ENCODE measurements at regions not wholly inside any gene's neighbourhood (a gene's known extent, or its start where the extent isn't known, plus 50 kb on each side); places are given as distances from the start of the nearest gene placed in this dataset.

- H3K4me3 ChIP-seq (ENCODE audit: low read length): no peak overlapping the region
- TF ChIP-seq, protein P1, sequence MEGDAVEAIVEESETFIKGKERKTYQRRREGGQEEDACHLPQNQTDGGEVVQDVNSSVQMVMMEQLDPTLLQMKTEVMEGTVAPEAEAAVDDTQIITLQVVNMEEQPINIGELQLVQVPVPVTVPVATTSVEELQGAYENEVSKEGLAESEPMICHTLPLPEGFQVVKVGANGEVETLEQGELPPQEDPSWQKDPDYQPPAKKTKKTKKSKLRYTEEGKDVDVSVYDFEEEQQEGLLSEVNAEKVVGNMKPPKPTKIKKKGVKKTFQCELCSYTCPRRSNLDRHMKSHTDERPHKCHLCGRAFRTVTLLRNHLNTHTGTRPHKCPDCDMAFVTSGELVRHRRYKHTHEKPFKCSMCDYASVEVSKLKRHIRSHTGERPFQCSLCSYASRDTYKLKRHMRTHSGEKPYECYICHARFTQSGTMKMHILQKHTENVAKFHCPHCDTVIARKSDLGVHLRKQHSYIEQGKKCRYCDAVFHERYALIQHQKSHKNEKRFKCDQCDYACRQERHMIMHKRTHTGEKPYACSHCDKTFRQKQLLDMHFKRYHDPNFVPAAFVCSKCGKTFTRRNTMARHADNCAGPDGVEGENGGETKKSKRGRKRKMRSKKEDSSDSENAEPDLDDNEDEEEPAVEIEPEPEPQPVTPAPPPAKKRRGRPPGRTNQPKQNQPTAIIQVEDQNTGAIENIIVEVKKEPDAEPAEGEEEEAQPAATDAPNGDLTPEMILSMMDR (IDR thresholded peaks at IDR 0.05; ENCODE audit: insufficient read depth, low read depth, low read length, missing control alignments): no peak
- DNase-seq (ENCODE audit: low read depth): no peak
These were observed 230.3 kb upstream of the ECI2 start for GRCh38 chr6:4365686-4366085.

DNA sequence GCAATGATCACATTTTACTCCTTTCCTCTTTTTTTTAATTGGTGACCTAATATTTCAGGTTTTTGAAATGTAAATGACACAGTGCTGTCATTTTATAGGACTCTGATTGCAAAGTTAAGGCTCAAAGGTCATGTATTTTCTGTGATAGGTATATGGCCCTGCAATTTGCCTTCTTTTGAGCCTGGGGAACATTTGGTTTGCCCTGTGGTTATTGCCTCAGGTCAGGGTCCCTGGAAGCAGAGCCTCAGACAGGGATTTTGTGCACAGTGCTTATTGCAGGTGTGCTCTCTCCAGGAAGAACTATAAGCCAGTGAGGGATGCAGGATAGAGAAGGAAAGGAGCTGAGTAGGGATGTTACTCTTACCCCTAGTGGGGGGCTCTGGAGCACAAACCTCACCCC lies 229.3 kb upstream of the ECI2 start:
- TF ChIP-seq, protein P1 (IDR thresholded peaks at IDR 0.05; ENCODE audit: insufficient read depth, low read depth, low read length, missing control alignments): no peak
- no peak overlapping the region for H3K4me3 ChIP-seq (ENCODE audit: low read length)
- no peak for DNase-seq (ENCODE audit: low read depth)

DNA sequence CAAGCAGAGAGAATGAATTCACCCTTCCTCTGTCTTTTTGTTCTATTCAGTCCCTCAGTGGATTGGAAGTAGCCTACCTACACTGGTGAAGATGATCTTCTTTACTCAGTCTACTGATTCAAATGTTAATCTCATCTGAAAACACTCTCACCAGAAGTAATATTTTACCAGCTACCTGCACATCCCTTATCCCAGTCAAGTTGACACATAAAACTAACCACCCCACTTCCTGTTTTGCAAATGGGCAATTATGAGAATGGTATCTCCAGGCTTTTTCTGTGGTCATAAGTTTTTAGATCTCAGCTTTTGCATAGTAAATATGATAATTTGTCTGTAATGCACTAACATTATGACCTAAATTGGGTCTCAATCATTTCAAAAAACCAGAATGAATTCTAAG lies 228.8 kb upstream of the ECI2 start:
- TF ChIP-seq, protein P1 (IDR thresholded peaks at IDR 0.05; ENCODE audit: insufficient read depth, low read depth, low read length, missing control alignments): no peak
- no peak overlapping the region for H3K4me3 ChIP-seq (ENCODE audit: low read length)
- no peak for DNase-seq (ENCODE audit: low read depth)

DNA sequence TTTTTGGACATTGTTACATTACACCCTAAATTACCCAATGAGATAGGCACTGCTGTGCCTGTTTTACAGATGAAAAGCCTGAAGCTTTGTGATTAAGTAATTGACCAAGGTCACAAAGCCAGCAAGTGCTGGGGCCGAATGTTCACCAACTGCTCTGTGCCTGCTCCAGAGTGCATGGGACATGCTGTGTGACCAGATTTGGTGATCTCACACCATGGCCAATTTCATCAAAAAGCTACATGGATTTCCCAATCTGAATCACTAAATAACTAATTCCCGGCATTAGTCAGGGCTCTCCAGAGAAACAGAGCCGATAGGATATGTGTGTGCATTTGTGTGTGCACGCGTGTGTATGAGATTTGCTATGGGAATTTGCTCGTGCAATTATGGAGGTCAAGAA lies 228.3 kb upstream of the ECI2 start:
- no peak overlapping the region for H3K4me3 ChIP-seq (ENCODE audit: low read length)
- TF ChIP-seq, protein P1 (IDR thresholded peaks at IDR 0.05; ENCODE audit: insufficient read depth, low read depth, low read length, missing control alignments): no peak
- peak; percentile 22 for DNase-seq (ENCODE audit: low read depth)

GRCh38 chr6:4362326-4362725 lies 227.0 kb upstream of the ECI2 start:
- no peak overlapping the region for H3K4me3 ChIP-seq (ENCODE audit: low read length)
- DNase-seq (ENCODE audit: low read depth): no peak
- TF ChIP-seq, protein P1 (IDR thresholded peaks at IDR 0.05; ENCODE audit: insufficient read depth, low read depth, low read length, missing control alignments): no peak

GRCh38 chr6:4360920-4361319 lies 225.5 kb upstream of the ECI2 start:
- no peak for DNase-seq (ENCODE audit: low read depth)
- no peak overlapping the region for H3K4me3 ChIP-seq (ENCODE audit: low read length)
- TF ChIP-seq, protein P1 (IDR thresholded peaks at IDR 0.05; ENCODE audit: insufficient read depth, low read depth, low read length, missing control alignments): no peak

GRCh38 chr6:4359108-4359730 lies 223.8 kb upstream of the ECI2 start:
- no peak overlapping the region for H3K4me3 ChIP-seq (ENCODE audit: low read length)
- DNase-seq (ENCODE audit: low read depth): peak; percentile 12
- TF ChIP-seq, protein P1 (IDR thresholded peaks at IDR 0.05; ENCODE audit: insufficient read depth, low read depth, low read length, missing control alignments): no peak

Measured in epithelial cell of esophagus (primary cell).